Stomach (tissue), 8 donors: ENCODE measurements at regions not wholly inside any gene's neighbourhood (a gene's known extent, or its start where the extent isn't known, plus 50 kb on each side); places are given as distances from the start of the nearest gene placed in this dataset.

Experiments
- DNase-seq, 2 donors: peaks; one replicate each; pipeline versions ENCODE4 v3.0.0 to v3.0.0-alpha.2; 2013 to 2019
- H3K27ac ChIP-seq, 5 donors: fragments of 200-600 bp in 4 of 5; sonication (generic) in 4 of 5; one replicate each; pipeline ENCODE4 v1.5.1; 2013 to 2019; ENCODE audit warnings: mild to moderate bottlenecking in 1 of 5, moderate library complexity in 1 of 5
- H3K27me3 ChIP-seq, 3 donors: fragments of 200-600 bp; sonication (generic); one replicate each; pipeline ENCODE4 v1.5.1; 2017 to 2019; ENCODE audit warnings: mixed run types in 1 of 3
- H3K36me3 ChIP-seq, 4 donors: fragments of 200-600 bp; sonication (generic); 1 replicate in 3 of 4; 2 replicates in 1 of 4; pipeline ENCODE4 v1.5.1; 2016 to 2019
- H3K4me1 ChIP-seq, 4 donors: fragments of 200-600 bp; sonication (generic); one replicate each; pipeline ENCODE4 v1.5.1; 2016 to 2019
- H3K4me3 ChIP-seq, 4 donors: fragments of 200-600 bp; sonication (generic) in 3 of 4; one replicate each; pipeline ENCODE4 v1.5.1; 2016 to 2019; ENCODE audit warnings: mild to moderate bottlenecking in 1 of 4
- H3K9me3 ChIP-seq, 4 donors: fragments of 200-600 bp; sonication (generic); one replicate each; pipeline ENCODE4 v1.5.1; 2016 to 2019
- EP300 ChIP-seq: sonication (generic); formaldehyde crosslinking; IDR thresholded peaks from one replicate; pipeline ENCODE4 v1.6.1; 2017; ENCODE audit warnings: antibody characterized with exemption
- POLR2A ChIP-seq, 4 donors: fragments of 450-650 bp; IDR thresholded peaks; one replicate each; pipeline ENCODE4 v1.6.1; 2016; ENCODE audit warnings: antibody characterized with exemption in 4 of 4, control low read depth in 2 of 4, mild to moderate bottlenecking in 1 of 4, moderate library complexity in 1 of 4
- POLR2AphosphoS5 ChIP-seq, 3 donors: sonication (generic); formaldehyde crosslinking; IDR thresholded peaks; one replicate each; pipeline ENCODE4 v1.6.1; 2016; ENCODE audit warnings: antibody characterized with exemption in 3 of 3
- WGBS, 5 donors: extraction: QIAGEN DNeasy Blood & Tissue Kit in 3 of 5; methylation state at CpG; one replicate each; pipeline versions ENCODE4 v1.1.5 to v1.1.7; 2013 to 2018; 5-methylcytosine and 5-hydroxymethylcytosine counted together
- intact Hi-C: fragments of 100-400 bp; cut with DNase I; formaldehyde crosslinking; loops from one replicate; pipeline ENCODE4 v1.15.1; 2023; ENCODE audit warnings: low total_unique reads
- TF ChIP-seq, protein P1 (sequence below), 7 experiments: fragments of 450-650 bp in 4 of 7; fragments of 200-600 bp in 3 of 7; sonication (generic) in 3 of 7; IDR thresholded peaks; one replicate each; pipeline ENCODE4 v1.5.1; 2016 to 2019; ENCODE audit warnings: antibody characterized with exemption in 7 of 7, control low read depth in 2 of 7, mild to moderate bottlenecking in 1 of 7
- donor health status: healthy with polysubstance abuse.
- donor health status: Bipolar disorder and iron deficiency.
- donor health status: healthy.

DNA sequence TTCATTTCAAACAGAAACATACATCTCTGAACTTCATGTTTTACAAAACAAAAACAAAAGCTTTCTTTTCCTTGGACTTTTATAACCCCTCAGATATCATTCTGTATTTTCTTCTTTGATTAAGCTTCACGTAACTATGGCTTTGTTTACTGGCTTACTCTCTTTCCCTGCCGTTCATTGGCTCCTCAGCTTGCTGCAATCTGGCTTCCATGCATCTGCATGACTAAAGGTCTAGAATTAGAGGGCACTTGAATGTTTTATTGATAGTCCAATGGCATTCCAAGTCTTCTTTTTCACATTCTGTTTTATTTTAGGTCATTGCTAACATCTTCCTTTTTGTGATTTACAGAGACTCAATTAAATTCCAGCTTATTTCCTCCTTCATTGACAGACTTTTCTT, 487.6 kb downstream of the GRXCR1 start:
- intact Hi-C loops: no loop called here
- TF ChIP-seq, protein P1, sequence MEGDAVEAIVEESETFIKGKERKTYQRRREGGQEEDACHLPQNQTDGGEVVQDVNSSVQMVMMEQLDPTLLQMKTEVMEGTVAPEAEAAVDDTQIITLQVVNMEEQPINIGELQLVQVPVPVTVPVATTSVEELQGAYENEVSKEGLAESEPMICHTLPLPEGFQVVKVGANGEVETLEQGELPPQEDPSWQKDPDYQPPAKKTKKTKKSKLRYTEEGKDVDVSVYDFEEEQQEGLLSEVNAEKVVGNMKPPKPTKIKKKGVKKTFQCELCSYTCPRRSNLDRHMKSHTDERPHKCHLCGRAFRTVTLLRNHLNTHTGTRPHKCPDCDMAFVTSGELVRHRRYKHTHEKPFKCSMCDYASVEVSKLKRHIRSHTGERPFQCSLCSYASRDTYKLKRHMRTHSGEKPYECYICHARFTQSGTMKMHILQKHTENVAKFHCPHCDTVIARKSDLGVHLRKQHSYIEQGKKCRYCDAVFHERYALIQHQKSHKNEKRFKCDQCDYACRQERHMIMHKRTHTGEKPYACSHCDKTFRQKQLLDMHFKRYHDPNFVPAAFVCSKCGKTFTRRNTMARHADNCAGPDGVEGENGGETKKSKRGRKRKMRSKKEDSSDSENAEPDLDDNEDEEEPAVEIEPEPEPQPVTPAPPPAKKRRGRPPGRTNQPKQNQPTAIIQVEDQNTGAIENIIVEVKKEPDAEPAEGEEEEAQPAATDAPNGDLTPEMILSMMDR (IDR thresholded peaks at IDR 0.05): no peak
- TF ChIP-seq POLR2AphosphoS5 (IDR thresholded peaks at IDR 0.05) (no peak), EP300 (no peak), POLR2A (IDR thresholded peaks at IDR 0.05) (no peak)
- DNase-seq: no peak
- 49 to 82% (median 80%) methylated on average over 2 of the region's 2 CpGs for WGBS, 5 donors
- Histone ChIP-seq H3K4me3 (no peak overlapping the region), H3K4me1 (no peaks in the 10 kb centered on the region), H3K36me3 (no peaks in the 10 kb centered on the region), H3K27me3 (no peaks in the 10 kb centered on the region), H3K9me3 (no peaks in the 10 kb centered on the region), H3K27ac (no peak overlapping the region)

DNA sequence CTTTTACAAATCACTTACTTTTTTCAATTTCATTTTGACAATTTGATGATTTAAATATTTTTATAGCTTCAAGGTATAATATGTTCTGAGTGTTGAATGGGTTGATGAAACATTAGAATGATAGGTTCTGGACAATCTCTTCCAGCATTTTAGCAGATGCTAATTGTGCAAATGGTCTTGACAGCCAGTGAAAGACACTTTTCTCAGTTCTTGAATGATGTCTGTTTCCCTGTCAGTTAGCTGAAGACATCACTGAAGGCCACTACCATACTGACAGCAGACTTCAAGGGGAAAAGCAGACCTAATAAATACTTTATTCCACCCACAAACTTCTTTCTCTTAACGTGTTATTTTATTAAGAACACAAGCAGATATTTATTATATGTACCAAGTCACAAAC, 498.6 kb downstream of the GRXCR1 start:
- no peak for TF ChIP-seq POLR2AphosphoS5 (IDR thresholded peaks at IDR 0.05)
- TF ChIP-seq EP300: no peak
- TF ChIP-seq, protein P1 (IDR thresholded peaks at IDR 0.05): no peak
- TF ChIP-seq POLR2A (IDR thresholded peaks at IDR 0.05): no peak
- no peak overlapping the region for H3K27ac ChIP-seq
- no peaks in the 10 kb centered on the region for H3K36me3 ChIP-seq
- no peaks in the 10 kb centered on the region for H3K9me3 ChIP-seq
- no peak for DNase-seq
- WGBS, 5 donors: 11 to 20% (median 15%) methylated on average over 1 of the region's 1 CpG
- no peak overlapping the region for H3K4me3 ChIP-seq
- no peaks in the 10 kb centered on the region for H3K27me3 ChIP-seq
- H3K4me1 ChIP-seq: no peaks in the 10 kb centered on the region
- intact Hi-C loops: no loop called here

DNA sequence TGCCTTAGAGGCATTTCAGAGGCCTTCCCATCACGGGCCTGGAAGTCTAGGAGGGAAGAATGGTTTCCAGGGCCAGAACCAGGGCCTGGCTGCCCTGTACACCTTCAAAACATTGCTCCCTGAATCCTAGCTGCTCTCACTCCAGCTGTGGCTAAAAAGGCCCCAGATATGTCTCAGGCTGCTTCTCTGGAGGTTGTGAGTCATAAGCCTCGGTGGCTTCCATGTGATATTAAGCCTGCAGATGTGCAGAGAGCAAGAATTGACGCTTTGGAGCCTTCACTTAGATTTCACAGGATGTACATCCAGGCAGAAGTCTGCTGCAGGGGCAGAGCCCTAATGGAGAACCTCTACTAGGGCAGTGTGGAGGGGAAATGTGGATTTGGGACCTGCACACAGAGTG, 502.5 kb downstream of the GRXCR1 start:
- TF ChIP-seq, protein P1 (IDR thresholded peaks at IDR 0.05): no peak
- no peak for TF ChIP-seq POLR2A (IDR thresholded peaks at IDR 0.05)
- no peak for TF ChIP-seq POLR2AphosphoS5 (IDR thresholded peaks at IDR 0.05)
- no peak for TF ChIP-seq EP300
- no peak overlapping the region for H3K4me3 ChIP-seq
- H3K27me3 ChIP-seq: no peaks in the 10 kb centered on the region
- 63 to 92% (median 72%) methylated on average over 3 of the region's 3 CpGs for WGBS, 5 donors
- no peaks in the 10 kb centered on the region for H3K9me3 ChIP-seq
- H3K36me3 ChIP-seq: no peaks in the 10 kb centered on the region
- peaks cover 0 to 10% (median 2%) of the 10 kb centered on the region in 4 donors for H3K4me1 ChIP-seq
- intact Hi-C loops: no loop called here
- H3K27ac ChIP-seq: no peak overlapping the region
- DNase-seq: no peak

DNA sequence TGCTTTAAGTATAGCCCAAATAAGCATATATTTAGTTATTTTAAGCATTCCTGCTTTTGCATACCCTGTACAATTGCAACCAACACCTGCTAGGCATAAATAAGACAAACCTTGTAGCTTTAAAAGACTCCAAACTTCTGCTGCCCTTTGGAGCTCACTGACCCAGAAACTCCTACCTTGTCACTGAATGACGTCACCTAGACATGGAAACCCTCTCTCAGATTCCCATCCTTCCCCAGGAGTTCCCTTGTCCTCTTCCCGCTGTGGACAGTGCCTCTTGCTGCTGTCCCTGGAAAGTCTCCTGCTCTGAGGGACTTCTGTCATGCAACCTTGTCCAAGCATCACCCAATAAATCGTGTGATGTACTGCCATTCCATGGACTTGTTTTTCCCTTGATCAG, 507.2 kb downstream of the GRXCR1 start:
- Histone ChIP-seq H3K36me3 (no peaks in the 10 kb centered on the region), H3K9me3 (no peaks in the 10 kb centered on the region), H3K27me3 (no peaks in the 10 kb centered on the region), H3K4me3 (no peak overlapping the region), H3K27ac (no peak overlapping the region), H3K4me1 (peaks cover 0 to 27% (median 9%) of the 10 kb centered on the region in 4 donors)
- TF ChIP-seq EP300 (no peak), POLR2A (IDR thresholded peaks at IDR 0.05) (no peak)
- TF ChIP-seq, protein P1 (IDR thresholded peaks at IDR 0.05): no peak
- 59 to 77% (median 72%) methylated on average over 3 of the region's 3 CpGs for WGBS, 5 donors
- intact Hi-C loops: no loop called here
- no peak for DNase-seq
